HG03469 (cell line): ENCODE measurements at regions not wholly inside any gene's neighbourhood (a gene's known extent, or its start where the extent isn't known, plus 50 kb on each side); places are given as distances from the start of the nearest gene placed in this dataset.

ENCODE experiments used
- ATAC-seq: cut with Tn5 transposase; IDR thresholded peaks from one replicate; pipeline ENCODE4 v1.9.1; 2021; ENCODE audit warnings: mild to moderate bottlenecking, moderate library complexity, moderate number of reproducible peaks; ENCODE audit not compliant: unreplicated experiment

DNA sequence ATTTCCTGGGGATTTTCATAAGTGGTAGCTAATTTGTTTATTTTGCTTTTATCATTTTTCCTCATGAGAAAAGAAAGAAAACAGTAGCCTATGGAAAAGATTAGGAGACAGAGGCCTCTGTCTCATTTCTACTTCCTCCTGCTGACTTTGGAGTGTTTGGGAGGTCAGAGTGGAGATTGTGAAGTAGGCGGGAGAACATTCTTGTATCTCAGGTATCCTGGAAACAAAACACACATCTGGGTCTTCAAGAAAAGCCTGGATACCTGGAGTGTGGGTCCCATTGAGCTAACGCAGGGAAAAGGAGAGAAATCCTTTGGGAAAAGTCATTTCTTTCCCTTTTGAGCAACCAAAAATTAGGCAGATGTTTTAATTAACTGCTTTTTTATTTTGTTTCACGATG, 161.5 kb upstream of the DMAC1 start:
- no peak for ATAC-seq

DNA sequence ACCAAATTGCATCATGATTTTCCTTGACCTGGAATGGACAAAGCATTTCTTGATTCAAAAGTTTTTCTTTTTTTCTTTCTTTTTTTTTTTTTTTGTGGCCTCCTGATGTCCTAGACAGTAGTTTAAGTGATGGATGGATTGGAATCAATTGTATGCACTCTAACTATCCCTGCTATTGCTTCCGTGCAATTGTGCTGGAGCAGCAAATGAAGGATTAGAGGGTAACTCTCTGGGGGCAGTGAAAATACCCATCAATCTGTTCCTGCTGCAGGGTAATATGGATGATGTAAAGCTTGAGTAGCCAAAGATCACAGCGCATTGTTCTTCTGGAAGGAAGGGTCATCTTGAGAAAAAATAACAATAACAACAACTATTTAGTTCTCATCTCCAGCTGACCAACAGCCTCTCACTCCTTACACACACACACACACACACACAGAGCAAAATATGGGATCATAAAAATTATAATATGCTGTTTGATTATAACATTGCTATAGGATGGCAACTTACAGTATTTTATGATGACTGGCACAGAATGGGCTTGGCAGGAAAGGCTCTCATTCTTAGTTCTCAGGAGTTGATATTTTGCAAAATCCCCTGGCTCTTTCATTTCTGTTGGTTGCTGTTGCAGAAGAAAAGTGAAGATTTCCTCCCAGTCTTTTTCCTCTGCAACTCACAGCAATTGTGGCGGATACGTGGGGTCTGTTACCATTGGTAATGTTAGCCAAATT, 160.9 kb upstream of the DMAC1 start:
- ATAC-seq = no peak

DNA sequence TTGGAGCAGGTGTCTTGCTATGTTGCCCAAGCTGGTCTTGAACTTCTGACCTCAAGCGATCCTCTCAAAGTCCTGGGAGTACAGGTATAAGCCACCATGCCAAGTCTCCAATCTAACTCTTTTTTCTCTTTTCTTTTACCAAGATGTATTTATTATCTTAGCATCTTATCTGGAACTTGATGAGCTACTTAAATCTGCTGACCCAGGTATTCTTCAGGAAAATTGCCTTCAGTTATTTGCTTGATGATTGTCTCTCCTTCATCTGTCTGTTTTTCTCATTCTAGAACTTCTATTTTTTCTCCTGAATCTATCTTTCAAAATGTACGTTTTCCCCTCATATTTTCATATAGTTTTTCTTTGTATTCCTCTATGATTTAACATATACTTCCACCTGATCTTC, 158.2 kb upstream of the DMAC1 start:
- ATAC-seq = no peak

DNA sequence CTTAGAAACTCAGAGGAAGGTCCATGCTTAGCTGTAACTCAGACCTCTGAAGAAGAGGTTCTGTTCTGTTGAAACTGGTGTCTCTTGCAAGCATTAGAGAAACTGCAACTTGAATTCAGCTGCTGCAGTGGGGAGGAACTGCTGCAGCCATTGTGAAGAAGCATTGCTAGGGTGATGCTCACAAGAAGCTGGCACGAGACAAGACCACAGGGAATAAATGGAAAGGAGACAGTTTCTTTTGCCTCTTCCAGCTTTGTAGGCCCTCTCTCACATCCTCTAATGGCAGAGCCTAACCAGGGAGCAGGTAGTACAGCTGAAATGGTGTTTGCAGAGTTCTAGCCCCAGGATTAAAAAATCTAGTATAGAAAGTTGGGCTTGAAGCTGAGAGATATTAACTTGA, 148.0 kb upstream of the DMAC1 start:
- no peak for ATAC-seq

DNA sequence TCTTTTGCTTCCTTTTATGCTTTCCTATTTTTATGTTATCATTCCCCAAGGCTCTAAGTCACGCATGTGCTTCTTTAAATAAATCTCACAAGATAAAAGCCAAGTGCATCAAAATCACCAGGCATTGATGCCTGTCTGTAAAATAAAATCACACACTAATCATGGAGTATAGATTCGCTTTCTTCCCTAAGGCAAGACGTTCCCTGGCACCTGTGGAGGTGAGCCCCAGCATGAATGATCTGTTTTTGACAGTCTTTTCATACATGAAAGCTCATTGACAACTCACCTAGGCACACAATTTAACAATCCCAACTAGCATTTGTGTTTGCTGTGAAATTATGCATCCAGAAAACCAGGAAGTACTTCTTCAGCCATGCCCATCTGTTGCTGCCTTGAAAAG, 146.9 kb upstream of the DMAC1 start:
- ATAC-seq = no peak

DNA sequence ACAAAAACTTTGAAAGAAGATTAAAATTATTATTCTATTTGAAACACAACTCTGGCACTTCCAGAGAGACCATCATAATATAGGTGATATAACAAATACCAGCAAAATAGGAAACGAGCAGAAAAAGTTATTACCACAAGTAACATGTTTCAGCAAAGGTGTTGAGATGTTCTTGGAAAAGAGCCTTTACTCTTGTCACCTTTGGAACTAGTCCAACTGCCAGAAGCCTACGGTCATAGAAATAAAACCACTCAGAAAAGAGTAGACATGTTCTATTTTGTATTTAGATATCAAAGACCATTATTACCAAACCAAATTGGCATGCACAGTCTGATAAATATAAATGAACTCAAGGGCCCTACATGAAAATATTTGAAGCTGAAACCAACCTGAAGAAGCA, 145.0 kb upstream of the DMAC1 start:
- no peak for ATAC-seq

DNA sequence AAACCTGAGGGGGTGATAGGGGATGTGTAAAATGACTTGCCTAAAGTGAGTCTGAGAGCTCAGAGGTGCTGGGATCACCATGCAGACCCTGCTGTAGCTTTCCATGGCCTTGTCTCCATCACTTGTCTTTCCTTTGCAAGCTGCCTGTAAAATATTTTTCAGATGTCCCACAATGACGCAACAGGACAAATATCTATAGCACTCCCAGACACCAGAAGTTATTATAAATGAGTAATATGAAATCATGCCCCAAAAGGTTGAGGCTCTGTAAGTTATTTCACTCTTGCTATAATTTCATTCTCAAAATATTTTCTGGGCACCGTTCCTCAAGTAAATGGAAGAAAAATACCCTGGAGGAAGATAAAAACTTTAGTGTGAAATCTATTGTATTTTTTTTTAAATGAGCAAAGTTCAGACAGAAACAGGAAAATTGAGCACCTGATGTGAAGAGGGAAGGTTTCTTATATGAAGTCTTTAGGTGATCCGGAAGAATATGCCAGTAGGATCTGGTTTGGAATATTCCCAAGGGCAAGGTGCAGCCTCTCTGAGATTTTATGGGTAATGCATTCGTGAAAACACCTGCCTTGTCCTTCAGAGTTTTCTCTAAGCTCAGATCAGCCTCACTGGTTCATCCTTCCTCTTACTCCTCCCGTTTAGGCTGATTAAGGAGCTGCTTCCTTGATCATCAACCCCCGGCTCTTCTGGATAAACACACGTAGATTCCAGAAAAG, 138.3 kb upstream of the DMAC1 start:
- no peak for ATAC-seq

DNA sequence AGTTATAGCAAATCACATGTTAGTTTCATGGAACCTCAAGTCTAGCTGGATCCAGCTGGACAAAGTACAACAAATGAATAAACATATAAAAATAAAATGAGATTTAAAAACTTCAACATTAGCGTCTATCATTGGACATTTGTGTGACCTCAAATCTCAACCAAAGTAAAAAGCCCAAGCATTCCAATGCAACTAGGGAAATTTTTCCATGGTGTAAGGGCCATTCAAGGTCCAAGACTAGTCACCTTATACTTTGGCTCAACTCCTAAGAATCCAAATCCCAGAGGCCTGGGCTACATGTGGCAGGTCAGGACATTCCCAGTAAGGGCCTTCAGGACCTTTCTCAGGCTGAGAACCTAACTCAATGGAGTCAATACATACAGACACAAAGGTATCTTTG, 137.4 kb upstream of the DMAC1 start:
- no peak for ATAC-seq

DNA sequence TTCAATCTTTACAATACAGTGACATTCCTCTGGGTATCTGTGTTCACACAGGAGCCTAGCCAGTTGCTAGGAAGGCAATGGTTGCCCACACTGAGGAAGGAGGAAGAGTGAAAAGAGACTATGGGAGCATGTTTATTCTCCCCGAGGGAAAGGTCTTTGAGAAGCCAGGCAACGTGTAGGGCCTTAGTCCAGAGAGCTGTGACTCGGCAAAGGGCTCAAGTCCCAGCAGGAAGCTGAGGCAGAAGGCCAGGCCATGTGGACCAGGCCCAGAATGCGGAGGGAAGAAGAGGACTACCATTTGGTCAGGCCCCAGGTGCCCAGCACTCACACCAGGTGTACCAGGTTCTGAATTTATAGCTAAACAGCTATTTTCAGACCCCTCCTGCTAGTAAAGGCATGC, 136.6 kb upstream of the DMAC1 start:
- ATAC-seq = no peak

DNA sequence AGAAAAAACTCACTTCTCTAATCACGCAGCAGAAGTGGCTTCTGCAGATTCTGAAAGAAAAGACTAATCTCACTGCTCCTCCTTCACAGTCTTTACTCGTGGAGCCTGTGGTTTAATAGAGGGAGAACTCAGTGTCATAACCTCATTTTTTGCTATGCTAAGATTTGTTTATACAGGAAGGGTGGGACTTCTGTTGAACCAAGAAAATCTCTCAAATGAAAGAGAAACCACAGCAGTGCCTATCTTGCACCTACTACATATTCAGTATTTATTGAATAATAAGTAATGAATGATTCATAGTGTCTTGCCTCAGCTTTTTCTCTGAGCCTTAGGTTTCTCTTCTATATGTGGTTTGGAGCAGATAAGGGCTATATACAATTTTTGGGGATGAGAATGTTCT, 136.1 kb upstream of the DMAC1 start:
- ATAC-seq = no peak

DNA sequence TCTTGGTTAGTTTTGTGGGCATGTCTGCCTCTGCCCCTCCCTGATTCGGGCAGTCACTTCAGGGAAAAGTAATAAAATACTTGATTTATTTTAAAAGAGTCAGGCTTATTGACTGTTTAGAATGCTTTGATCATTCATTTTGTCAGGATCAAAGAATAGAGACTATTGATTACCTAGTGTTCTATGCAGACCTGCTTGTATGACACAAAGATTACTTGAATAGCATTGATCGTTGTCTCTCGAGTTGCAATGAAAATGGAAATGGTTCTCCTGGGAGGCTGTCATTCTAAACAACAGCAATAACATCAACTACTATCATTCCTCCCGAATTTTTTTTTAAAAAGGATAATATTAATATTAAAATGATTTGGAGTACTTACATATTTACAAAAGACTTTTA, 133.2 kb upstream of the DMAC1 start:
- no peak for ATAC-seq

DNA sequence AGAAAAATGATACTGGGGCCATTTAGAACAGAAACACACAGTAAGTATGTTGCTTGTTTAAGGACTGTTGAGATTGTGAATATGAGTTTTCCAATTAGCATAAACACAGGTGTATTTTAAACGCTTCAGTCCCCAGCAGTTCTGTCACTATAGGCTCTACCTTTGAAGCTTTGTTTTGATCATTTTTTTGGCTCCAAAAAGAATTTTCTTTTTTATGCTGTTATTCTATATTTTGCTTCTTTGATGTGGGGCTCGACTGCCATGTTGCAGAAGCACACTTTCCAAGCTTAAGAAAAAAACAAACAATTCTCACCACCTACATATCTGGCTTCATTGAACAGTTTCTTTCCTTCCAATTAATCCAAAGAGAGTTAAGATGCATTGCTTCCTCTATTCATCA, 131.0 kb upstream of the DMAC1 start:
- no peak for ATAC-seq

DNA sequence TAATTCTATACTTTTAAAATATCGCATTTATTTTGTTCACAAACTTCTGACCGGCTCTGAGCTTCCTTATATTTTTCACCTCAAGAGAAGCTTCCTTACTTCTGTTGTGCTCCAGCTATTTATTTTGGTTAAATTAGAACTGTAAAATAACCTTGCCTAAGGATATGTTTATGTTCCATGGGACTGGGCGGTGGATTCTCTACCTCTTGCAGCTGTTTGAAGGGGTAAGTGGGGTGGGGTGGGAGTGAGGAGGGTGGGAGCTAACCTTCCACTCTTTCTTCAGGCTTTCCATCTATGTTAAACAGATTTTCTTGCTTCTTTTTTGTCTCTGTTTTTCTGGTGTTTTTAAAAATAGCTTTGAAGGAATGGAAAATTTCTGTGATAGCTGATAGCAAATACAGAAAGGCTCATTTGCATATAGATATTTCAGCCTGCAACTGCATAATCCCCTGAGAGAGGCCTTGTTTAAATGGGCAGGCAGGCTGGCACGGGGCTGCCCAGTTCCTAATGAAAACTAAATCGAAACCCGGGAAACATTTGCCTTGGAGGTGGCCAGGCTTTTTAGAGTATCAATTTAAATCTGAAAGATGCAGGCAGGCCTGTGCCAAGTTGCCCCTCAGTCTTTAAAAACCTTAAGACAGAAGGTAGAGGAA, 122.1 kb upstream of the DMAC1 start:
- no peak for ATAC-seq

DNA sequence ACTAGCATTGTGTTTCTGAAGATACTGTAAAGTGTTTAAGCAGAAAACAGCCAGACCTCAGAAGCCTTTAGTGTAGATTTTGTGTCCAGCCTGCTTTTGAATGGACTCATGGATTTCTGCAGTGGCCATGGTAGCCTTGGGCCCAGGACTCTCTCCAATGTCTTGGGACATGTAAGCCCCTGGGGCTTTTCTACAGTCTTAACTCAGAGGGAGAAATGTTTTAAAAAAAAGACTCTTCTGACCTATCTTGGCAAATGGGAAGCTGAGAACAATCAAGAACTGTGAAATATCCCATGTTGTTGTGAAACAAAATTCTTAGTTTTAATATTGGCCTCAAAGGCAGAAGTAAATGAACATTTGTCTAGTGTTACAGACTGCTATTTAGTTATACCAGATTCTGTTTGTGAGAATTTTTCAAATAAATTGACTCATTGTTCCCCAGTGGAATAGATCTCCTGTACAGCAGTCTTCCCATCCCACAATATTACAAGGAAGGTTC, 112.5 kb upstream of the DMAC1 start:
- ATAC-seq = no peak

DNA sequence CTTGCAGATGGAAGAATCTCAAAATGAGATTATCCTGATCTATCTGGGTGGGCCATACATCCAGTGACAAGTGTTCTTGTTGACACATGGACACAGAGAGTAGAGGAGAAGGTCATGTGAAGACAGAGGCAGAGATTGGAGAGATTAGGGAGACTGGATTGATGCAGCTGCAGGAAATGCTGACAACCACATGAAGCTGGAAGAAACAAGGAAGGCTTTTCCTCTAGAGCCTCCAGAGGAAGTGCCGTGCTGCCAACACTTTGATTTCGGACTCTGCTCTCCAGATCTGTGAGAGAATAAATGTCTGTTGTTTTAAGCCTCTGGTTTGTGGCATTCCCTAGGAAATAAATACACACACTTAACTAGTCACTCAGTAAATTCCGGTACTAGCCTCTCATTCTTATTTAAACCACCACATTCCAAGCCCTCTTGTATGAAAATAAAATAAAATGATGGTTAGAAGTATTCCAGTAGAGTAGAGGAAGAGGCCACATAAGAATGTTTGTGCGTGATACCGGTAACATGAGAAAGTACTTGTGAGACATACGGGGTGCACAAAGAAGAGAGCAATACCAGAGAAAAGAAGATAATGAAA, 110.9 kb upstream of the DMAC1 start:
- ATAC-seq = no peak

DNA sequence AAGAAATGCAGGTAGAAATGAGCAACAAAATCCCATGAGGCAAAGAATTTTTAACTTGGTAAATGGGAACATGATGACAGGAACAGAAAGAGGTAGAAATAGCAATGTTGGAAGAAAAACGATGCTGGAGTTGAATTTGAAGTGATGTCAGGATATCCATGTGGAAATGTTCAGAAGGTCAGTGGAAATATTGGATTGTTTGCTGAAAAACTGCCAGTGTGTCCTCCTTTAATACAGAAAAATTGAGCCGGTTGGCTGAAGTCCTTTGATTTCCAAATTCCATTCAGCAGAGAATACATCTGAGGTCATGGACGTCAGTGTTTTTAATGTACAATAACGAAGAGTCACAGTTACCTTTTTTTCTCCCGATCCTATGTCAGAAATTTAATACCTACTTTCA, 110.0 kb upstream of the DMAC1 start:
- no peak for ATAC-seq

DNA sequence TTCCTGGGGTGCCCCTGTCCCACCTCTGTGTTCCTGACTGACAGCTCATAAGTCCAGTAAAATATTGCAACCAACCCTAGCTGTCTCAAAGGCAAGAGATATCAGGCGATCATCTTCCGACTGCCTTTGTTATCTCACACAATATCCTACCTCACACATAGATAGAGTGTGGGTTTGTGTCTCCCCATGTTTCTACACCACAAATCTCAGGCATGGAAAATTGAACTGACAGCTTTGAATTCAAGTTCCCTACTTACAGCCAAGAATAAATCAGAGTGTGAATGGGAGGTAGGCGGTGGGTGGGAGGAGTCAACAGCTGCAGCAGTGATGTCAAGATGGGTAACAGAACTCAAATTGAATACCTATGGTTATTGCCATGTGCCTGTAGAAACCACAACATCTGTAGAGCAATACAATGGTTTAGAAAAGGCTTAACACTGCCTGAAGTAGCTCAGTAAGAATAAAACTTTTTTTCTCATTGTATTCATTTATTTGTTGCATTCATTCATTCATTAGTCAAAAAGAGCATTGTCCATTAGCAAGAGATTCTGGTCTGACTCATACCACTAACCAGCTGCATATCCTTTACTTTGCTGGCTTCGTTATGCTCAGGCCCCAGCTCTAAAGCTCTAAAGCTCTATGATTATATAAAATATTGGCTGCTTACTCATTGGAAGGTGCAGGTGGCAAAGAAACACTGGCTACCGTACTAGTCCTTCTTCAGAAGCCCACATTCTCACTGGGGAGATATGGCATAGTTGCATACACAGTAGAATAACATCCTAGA, 108.2 kb upstream of the DMAC1 start:
- ATAC-seq = no peak

DNA sequence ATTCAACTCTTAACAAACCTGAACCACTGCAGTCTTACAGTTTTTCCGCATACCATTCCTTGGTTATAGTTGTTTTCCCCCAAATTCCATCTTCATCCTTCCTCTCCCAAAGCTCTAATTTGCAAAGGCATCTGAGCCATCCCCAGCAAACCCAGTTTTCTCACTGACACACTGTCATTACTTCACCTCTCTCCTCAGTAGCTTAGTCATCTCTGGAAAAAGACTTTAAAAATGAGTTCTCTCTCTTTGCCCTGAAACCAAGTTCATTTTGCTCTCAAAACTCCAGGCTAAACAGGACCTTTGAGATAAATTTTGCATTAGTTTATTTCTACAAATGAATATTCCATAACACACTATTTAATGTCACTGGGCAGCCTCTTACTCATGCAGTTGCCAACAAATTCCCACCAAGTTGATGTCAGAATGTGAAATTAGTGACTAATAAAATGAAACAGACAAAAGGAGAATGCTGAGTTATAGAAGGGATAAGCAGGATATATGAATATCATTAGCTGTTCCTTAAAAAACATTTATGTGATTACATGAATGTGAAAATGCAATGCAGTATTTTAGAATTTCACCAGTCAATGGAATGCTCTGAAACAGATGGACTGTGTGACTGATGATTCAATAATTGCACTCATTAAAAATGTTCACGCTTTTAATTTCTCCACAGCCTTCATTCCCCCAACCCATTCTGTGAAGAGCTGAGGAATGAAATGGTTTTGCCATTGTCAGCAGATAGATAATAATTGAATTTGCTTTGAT, 107.4 kb upstream of the DMAC1 start:
- ATAC-seq = peak; percentile 45

DNA sequence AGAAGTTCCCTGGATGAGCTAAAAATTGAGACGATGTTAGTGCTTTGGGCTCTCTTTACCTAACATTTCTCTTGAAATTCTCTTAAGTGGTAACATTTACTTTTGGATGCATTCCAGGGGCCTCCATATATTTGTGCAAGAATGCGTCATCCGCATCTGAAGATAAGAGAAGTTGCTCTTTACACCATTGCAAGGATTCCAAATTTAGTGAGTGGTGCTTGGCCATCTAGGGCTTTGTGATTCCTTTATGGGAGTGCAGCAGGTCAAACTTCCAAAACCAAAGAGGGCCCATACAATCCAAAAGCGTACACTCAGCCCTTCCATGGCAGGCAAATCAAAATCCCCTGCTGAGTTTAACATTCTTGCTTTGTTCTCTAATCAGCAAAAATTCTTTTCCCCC, 102.0 kb upstream of the DMAC1 start:
- no peak for ATAC-seq

DNA sequence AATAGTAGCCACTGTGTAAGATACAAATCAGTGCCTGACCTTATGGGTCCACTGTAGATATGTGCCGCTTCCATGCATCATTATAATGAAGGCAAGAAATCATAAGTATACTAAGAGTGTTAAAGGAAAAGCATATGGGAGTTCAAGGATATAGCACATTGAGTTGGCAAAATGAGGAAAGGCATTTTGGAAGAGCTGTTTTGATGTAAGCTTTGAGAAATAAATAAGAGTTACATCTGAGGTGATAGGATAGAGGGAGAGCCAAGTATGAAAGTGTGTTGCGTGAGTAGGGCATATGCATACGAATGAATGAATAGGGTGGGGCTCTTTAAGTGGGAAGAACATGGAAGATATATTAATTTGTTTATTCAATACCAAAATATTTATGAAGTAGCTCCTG, 101.0 kb upstream of the DMAC1 start:
- no peak for ATAC-seq
